HG03439 (cell line): ENCODE measurements at regions not wholly inside any gene's neighbourhood (a gene's known extent, or its start where the extent isn't known, plus 50 kb on each side); places are given as distances from the start of the nearest gene placed in this dataset.

ENCODE experiments used
- ATAC-seq: cut with Tn5 transposase; IDR thresholded peaks from one replicate; pipeline ENCODE4 v1.9.1; 2021; ENCODE audit warnings: mild to moderate bottlenecking, moderate library complexity; ENCODE audit not compliant: unreplicated experiment

DNA sequence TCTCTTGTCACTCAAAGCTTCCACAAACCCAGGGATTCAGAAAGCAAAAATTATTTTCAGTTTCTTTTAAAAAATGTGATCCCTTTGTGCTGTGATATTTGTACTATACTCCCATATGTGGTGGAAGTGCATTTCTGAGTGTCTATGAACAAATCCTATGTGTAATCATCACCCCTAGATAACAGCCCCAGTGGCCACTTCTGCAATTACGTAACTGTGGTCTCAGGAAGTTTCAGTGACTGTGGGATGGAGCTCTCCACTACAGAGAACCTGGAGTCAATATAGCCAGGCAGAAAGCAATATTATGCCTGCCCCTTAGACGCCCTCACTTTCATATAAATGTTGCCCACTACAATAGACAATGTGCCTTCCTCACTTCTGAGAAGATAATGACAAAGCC lies 1101.7 kb upstream of the GHITM start:
- no peak for ATAC-seq

- ATAC-seq = no peak
Measured at GRCh38 chr10:83038631-83039030, 1100.7 kb upstream of the GHITM start.

DNA sequence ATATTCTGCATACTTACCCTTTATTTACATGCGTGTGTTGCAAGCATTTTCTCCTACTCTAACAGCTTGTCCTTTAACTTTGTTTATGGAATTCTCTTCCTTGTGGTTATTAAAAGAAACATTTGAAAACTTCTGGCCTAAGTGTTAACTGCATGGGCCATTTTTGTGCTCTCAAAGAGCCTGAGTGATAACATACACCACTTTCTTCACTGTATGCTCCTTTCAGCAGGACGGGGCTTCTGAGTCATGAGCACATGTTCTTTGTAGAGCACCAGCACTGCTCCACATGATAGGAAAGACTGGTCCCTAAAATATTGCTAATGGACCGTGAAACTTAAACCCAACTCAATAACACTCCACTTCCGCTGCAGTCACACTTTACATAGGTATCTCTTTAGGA lies 1093.6 kb upstream of the GHITM start:
- ATAC-seq = no peak

GRCh38 chr10:83050815-83051214 lies 1088.5 kb upstream of the GHITM start:
- ATAC-seq = no peak

GRCh38 chr10:83062871-83063270 lies 1076.4 kb upstream of the GHITM start:
- no peak for ATAC-seq

- no peak for ATAC-seq
Measured at GRCh38 chr10:83073472-83073871, 1065.8 kb upstream of the GHITM start.

DNA sequence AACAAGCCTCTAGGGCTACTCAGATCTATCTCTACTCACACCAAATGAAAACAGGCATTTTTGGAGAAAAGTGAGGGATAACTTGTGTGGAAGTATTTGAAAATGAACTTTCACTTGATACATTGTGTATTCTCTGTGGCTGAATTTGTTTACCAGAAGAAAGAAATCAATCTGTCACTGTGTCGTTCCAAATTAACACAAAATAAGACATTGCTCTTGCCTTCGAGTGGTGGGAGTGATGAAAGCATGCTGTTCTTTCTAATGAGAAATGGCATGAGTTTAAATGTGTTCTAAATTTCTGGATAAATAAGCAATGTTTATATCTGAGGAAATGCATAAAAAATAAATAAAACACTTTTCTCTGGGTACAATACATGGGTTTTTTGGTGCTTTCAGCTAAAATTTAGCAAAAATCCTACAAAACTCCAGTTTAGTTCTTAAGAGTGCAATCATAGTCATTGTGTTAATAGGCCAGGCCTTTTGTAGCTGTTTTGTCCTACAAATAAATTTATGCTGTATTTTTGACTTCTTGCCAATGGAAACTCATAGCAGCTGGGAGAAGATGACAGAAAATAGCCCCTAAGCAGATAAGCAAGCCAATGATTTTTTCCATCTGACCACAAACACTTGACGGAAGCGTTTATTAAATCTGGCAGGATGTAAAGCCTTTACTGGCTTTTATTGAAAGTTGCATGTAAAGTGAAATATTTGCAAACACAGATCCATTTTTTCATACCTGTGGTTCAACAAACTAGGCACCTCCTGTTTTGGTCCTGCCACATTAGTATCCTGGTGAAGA lies 1064.1 kb upstream of the GHITM start:
- no peak for ATAC-seq

DNA sequence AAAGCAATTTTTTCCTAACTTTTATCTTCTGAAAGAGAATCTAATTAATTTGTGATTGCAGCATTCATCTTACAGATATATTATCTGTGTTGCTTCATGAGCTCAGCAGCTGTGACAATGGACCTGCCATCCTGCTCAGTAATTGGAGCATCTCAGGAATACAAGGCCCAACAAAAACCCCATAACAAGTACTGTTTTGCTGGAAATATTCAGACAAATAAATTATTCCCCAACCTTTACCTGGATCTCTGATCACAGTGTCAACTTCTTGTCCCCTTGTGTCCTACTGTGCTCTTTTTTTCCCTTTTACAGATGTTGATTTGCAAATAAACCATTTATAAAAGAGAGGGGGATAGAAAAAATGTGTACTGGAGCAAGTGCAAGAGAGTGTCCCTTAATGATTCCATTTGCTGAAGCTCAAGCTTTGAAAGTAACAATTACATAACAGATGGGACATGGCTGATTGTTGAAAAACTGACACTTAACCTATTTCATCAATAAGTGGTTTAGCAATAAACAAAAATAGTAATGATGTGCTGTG lies 1063.4 kb upstream of the GHITM start:
- ATAC-seq = no peak

DNA sequence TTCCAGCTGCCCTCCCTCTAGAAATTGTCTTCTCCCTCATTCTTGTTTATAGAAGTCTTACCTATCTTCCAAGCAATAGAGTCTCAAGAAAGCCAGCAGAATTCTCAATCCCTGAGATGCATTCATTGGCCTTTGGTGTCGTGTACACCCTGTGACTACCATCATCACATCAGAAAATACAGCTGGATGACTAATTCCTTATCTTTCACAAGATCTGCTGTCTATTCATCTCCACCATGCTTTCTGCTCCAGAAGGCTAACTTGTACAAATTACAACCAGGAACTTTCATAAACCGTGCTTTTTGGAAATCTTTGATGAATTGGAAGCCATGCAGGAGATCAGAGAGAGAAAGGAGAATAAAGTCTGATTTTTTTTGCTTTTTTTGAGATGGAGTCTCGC lies 1062.9 kb upstream of the GHITM start:
- ATAC-seq = no peak

GRCh38 chr10:83078160-83078559 lies 1061.1 kb upstream of the GHITM start:
- no peak for ATAC-seq

- ATAC-seq = no peak
Measured at GRCh38 chr10:83078645-83079044, 1060.7 kb upstream of the GHITM start.

DNA sequence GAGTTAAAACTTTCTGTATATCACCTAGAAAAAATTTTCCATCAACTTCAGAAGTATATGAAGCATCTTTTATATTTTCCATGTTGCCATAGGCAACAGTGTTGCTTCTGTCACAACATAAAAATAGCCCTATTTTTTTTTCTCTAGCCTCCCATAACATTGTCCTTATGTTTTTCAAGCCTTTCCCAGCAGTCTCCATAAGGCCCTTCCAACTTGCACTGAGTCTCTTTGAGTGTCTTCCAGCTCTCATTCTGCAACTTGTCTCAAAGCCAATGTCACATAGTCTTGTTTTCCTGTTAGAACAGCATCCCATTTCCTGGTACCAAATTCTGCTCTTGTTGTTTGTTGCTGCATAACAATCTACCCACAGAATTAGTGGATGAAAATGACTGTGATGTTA lies 1055.5 kb upstream of the GHITM start:
- no peak for ATAC-seq

DNA sequence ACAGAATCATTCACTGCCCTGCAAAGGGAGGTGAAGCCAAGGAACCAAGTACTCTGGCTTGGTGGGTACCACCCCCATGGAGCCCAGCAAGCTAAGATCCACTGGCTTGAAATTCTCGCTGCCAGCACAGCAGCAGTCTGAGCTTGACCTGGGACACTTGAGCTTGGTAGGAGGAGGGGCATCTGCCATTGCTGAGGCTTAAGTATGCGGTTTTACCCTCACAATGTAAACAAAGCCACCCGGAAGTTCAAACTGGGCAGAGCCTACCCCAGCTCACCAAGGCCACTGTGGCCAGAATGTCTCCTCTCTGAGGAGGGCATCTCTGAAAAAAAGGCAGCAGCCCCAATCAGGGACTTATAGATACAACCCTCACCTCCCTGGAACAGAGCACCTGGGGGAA lies 1050.0 kb upstream of the GHITM start:
- ATAC-seq = no peak

DNA sequence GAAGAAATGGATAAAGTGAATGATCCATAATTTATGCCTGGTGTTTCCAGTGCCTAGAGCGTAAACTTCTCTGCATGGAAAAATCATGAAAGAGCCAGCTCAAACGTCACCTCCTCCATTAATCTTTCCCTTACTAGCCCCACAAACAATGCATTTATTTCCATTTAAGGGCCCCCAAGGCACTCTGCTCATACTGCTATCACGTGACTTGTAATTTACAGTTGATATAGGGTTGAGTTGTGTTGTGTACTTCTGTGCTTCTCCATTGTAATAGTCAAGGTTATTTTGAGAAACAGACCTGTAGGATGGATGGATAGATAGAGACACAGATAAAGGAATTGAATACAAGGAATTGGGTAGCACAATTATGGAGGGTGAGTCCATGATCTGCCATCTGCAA lies 1034.7 kb upstream of the GHITM start:
- ATAC-seq = no peak

DNA sequence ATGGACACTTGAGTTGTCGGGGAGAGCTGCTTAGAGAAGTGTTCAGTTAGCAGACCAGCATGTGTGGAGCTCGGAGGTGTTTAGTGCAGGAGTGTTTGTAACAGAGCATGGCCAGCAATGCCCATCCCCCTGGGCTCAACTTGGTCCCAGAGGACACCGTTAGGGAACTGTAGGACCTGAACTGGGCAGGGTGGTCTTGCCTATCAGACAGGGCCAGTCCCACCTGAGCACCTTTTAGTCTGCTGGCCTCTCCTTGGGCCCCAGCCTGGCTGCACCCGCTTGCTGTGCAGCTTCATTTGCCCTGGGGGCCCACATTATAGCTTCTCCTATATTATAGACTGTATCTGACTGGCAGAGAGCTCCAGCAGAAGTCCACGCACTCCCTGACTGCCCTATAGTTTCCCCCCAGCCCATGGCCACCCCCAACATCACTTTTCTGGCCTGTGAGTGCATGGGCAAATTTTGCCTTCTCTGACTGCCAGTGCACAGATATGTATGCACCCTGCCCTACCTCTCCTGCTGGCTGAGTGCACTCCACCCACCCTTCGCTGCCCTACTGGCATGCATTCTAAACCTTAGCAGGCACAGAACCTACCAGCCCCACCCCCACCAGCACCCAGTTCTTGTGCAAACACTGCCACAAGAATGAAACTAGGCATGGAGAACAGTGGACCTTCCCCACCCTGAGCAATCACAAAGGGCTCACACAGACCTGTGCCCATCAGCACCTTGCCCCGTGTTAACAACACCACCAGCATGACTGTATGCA lies 1030.6 kb upstream of the GHITM start:
- no peak for ATAC-seq

DNA sequence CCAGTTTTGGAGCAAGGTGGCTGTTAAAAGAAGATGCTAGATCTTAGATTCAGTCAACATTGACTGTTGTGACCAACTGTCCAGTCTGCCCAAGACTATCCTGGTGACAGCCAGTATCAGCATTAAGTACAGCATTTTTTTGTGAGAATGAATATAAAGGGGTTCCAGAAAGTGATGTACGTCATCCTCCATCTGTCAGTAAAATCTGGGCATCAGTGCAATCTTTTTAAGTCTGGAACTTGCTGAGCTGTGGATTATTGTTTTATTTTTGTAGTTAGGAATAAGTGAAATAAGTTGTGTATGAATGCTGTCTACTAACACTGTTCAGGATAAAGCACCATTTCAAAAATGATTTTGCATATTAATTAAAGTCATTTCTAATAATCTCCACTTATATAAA lies 1020.0 kb upstream of the GHITM start:
- ATAC-seq = no peak

GRCh38 chr10:83122336-83122735 lies 1017.0 kb upstream of the GHITM start:
- no peak for ATAC-seq

DNA sequence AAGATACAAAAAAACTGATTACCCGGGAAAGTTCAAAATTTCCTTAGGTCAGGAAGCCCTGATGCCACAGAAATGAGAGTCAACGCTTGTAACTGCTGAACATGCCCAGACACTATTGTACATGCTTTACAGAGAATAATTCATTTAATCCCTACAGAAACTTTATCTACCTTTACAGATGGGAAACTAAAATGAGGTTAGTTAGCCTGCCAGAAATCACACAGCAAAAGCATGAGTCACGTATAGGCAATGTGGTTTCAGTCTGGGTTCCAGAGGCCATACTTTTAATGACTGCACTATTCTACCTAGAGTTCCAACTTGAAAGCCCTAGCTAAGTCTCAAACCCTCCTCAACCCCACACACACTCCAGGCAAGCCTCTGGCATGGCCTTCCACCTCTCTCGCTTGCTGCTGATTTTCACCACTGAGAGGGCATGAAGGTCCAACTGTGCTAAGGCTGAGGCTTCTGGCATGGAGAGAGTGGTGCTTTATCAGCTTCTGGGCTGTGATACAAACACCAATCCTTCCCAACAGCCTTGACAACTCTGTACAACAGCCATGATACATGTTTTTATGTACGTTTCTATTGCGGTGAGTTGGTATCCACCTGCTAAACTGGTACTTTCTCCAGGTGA lies 1011.2 kb upstream of the GHITM start:
- no peak for ATAC-seq

GRCh38 chr10:83140811-83141210 lies 998.5 kb upstream of the GHITM start:
- ATAC-seq = no peak

GRCh38 chr10:83142074-83142563 lies 997.2 kb upstream of the GHITM start:
- ATAC-seq = no peak

DNA sequence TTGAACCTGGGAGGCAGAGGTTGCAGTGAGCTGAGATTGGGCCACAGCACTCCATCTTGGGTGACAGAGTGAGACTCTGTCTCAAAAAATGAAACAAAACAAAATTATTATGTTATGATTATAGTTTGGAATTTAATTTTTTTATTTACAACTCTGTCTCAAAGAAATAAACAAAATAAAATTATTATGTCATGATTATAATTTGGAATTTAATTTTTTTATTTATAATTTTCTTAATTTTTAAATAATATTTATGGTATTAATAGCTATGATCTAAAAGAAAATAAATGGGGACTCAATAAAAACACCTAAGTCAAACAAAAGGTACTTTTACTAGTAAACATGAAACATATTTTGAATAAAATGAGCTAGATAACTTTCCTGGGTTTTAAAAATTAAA lies 994.8 kb upstream of the GHITM start:
- no peak for ATAC-seq

DNA sequence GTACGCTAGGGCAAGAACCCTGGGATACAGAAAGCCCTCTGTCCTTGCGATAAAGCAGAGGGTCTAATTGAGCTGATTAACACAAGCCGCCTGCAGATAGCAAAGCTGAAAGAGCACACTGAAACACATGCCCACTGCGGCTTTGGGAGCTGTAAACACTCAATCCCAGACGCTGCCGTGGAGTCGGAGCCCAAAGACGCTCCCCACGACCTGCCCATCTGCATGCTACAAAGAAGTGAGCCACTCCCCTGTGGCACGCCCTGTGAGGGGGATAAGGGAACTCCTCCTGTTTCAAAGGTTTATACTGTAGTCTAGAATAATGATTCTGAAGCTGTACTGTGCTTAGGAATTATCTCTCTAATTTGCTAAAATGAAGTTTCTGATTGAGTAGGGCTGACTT lies 985.6 kb upstream of the GHITM start:
- ATAC-seq = no peak
